Hepatocyte (in vitro differentiated cells): ENCODE measurements at regions not wholly inside any gene's neighbourhood (a gene's known extent, or its start where the extent isn't known, plus 50 kb on each side); places are given as distances from the start of the nearest gene placed in this dataset.

Experiments
- DNase-seq: peaks from one replicate; pipeline ENCODE4 v3.0.0-alpha.2; 2016; ENCODE audit warnings: low spot score
- H2AFZ ChIP-seq: fragments of 200-600 bp; sonication (generic); 2 replicates; pipeline ENCODE4 v1.6.0; 2016; ENCODE audit warnings: antibody characterized with exemption, mild to moderate bottlenecking
- H3K27ac ChIP-seq: fragments of 200-600 bp; sonication (generic); 2 replicates; pipeline ENCODE4 v1.5.1; 2016; ENCODE audit warnings: mild to moderate bottlenecking
- H3K27me3 ChIP-seq: fragments of 200-600 bp; sonication (generic); 2 replicates; pipeline ENCODE4 v1.6.1; 2016
- H3K36me3 ChIP-seq: fragments of 200-600 bp; sonication (generic); replicated peaks from 2 replicates; pipeline ENCODE4 v1.5.1; 2016; ENCODE audit warnings: low read depth; ENCODE audit not compliant: insufficient read depth
- H3K4me1 ChIP-seq: fragments of 200-600 bp; sonication (generic); 2 replicates; pipeline ENCODE4 v1.5.1; 2016; ENCODE audit warnings: mild to moderate bottlenecking, moderate library complexity; ENCODE audit not compliant: insufficient read depth
- H3K4me2 ChIP-seq: fragments of 200-600 bp; sonication (generic); 2 replicates; pipeline ENCODE4 v1.6.0; 2016
- H3K4me3 ChIP-seq: fragments of 200-600 bp; sonication (generic); 2 replicates; pipeline ENCODE4 v1.5.1; 2016; ENCODE audit warnings: mild to moderate bottlenecking
- H3K79me2 ChIP-seq: fragments of 200-600 bp; sonication (generic); 2 replicates; pipeline ENCODE4 v1.6.0; 2017; ENCODE audit warnings: mild to moderate bottlenecking
- H3K9me2 ChIP-seq: fragments of 200-600 bp; sonication (generic); replicated peaks from 2 replicates; pipeline ENCODE4 v1.6.0; 2017; ENCODE audit warnings: mild to moderate bottlenecking; ENCODE audit not compliant: insufficient read depth
- H3K9me3 ChIP-seq: fragments of 200-600 bp; sonication (generic); 2 replicates; pipeline ENCODE4 v1.5.1; 2016; ENCODE audit warnings: low read depth, mild to moderate bottlenecking
- H4K20me1 ChIP-seq: fragments of 200-600 bp; sonication (generic); 2 replicates; pipeline ENCODE4 v1.6.0; 2016; ENCODE audit warnings: mild to moderate bottlenecking; ENCODE audit not compliant: insufficient read depth, poor library complexity, severe bottlenecking
- CTCF ChIP-seq: fragments of 200-600 bp; sonication (generic); IDR thresholded peaks from 2 replicates; pipeline ENCODE4 v1.5.1; 2016; ENCODE audit warnings: antibody characterized with exemption, mild to moderate bottlenecking; ENCODE audit not compliant: poor library complexity
- EZH2 ChIP-seq: fragments of 200-600 bp; sonication (generic); IDR thresholded peaks from 2 replicates; pipeline ENCODE4 v1.6.1; 2016; ENCODE audit warnings: antibody characterized with exemption, mild to moderate bottlenecking, borderline replicate concordance
- EZH2phosphoT487 ChIP-seq: fragments of 200-600 bp; sonication (generic); IDR thresholded peaks from one replicate; pipeline ENCODE4 v1.6.1; 2018; ENCODE audit warnings: antibody characterized with exemption, mild to moderate bottlenecking, low read depth, moderate library complexity; ENCODE audit not compliant: unreplicated experiment, severe bottlenecking
- WGBS: methylation state at CpG from one replicate; pipeline ENCODE4 v1.1.6; 2016; ENCODE audit warnings: low lambda C conversion rate; ENCODE audit errors: missing lambda C conversion rate; 5-methylcytosine and 5-hydroxymethylcytosine counted together

- no peaks in the 10 kb centered on the region for H3K79me2 ChIP-seq
- no peak overlapping the region for H3K4me3 ChIP-seq
- no peak for DNase-seq
- no peak for TF ChIP-seq EZH2phosphoT487
- TF ChIP-seq EZH2 = no peak
- no peak for TF ChIP-seq CTCF
- no peak overlapping the region for H3K27ac ChIP-seq
- 25% methylated on average over 3 of the region's 3 CpGs for WGBS
- no peaks in the 10 kb centered on the region for H3K9me2 ChIP-seq
- no peaks in the 10 kb centered on the region for H3K4me1 ChIP-seq
- no peaks in the 10 kb centered on the region for H4K20me1 ChIP-seq
- no peaks in the 10 kb centered on the region for H3K27me3 ChIP-seq
- H3K4me2 ChIP-seq = no peak overlapping the region
- H2AFZ ChIP-seq = no peak overlapping the region
- no peaks in the 10 kb centered on the region for H3K9me3 ChIP-seq
- H3K36me3 ChIP-seq = no peaks in the 10 kb centered on the region
These were observed 229.2 kb downstream of the HACE1 start for GRCh38 chr6:104630522-104630921.

DNA sequence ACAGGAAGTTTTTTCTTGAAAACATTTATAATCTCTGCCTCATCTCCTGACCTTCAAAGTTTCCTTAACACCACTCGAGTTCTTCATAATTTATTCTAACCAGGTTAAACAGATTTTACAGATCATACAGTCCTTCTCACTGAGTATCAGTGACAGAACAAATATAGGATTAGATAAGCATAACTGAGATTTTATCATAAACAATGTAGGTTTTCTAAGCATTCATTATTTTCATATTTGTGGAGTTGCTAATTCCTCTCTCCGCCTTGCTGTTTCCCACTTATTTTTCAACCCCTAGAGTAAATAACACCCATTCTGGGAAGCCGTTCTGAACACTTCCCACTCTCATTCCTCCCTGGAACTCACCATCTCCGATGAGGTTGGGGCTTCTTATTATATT lies 229.9 kb downstream of the HACE1 start:
- Histone ChIP-seq H3K4me3 (no peak overlapping the region), H3K9me3 (no peaks in the 10 kb centered on the region), H3K4me1 (no peaks in the 10 kb centered on the region), H2AFZ (no peak overlapping the region), H3K79me2 (no peaks in the 10 kb centered on the region), H3K4me2 (no peak overlapping the region), H3K27me3 (no peaks in the 10 kb centered on the region), H3K27ac (no peak overlapping the region), H3K9me2 (no peaks in the 10 kb centered on the region), H4K20me1 (no peaks in the 10 kb centered on the region), H3K36me3 (no peaks in the 10 kb centered on the region)
- no peak for TF ChIP-seq CTCF
- 55% methylated on average over 4 of the region's 4 CpGs for WGBS
- no peak for DNase-seq

GRCh38 chr6:104625536-104625935 lies 234.2 kb downstream of the HACE1 start:
- TF ChIP-seq EZH2phosphoT487 (no peak), CTCF (no peak), EZH2 (no peak)
- no peaks in the 10 kb centered on the region for H4K20me1 ChIP-seq
- peak; percentile 44 for DNase-seq
- no peaks in the 10 kb centered on the region for H3K9me3 ChIP-seq
- no peaks in the 10 kb centered on the region for H3K36me3 ChIP-seq
- H3K79me2 ChIP-seq = no peaks in the 10 kb centered on the region
- no peaks in the 10 kb centered on the region for H3K27me3 ChIP-seq
- H2AFZ ChIP-seq = no peak overlapping the region
- H3K4me1 ChIP-seq = no peaks in the 10 kb centered on the region
- H3K27ac ChIP-seq = no peak overlapping the region
- no peaks in the 10 kb centered on the region for H3K9me2 ChIP-seq
- 70% methylated on average over 5 of the region's 5 CpGs for WGBS
- no peak overlapping the region for H3K4me3 ChIP-seq
- H3K4me2 ChIP-seq = no peak overlapping the region

GRCh38 chr6:104623052-104623690 lies 236.5 kb downstream of the HACE1 start:
- Histone ChIP-seq H3K9me2 (no peaks in the 10 kb centered on the region), H3K4me3 (no peak overlapping the region), H4K20me1 (no peaks in the 10 kb centered on the region), H3K79me2 (no peaks in the 10 kb centered on the region), H3K4me1 (no peaks in the 10 kb centered on the region), H3K4me2 (peak overlapping the region; percentile 29), H3K27me3 (no peaks in the 10 kb centered on the region), H3K36me3 (no peaks in the 10 kb centered on the region), H3K9me3 (no peaks in the 10 kb centered on the region), H3K27ac (no peak overlapping the region), H2AFZ (no peak overlapping the region)
- no peak for DNase-seq
- 32% methylated on average over 9 of the region's 9 CpGs for WGBS
- TF ChIP-seq EZH2phosphoT487 (no peak), EZH2 (no peak), CTCF (no peak)
